Suprapubic skin (tissue), 4 donors: ENCODE measurements at regions not wholly inside any gene's neighbourhood (a gene's known extent, or its start where the extent isn't known, plus 50 kb on each side); places are given as distances from the start of the nearest gene placed in this dataset.

Experiments used
- DNase-seq, 2 donors: peaks; one replicate each; pipeline ENCODE4 v3.0.0-alpha.2; 2019; ENCODE audit warnings: low spot score in 2 of 2
- H3K27ac ChIP-seq: fragments of 200-600 bp; sonication (generic); one replicate; pipeline ENCODE4 v1.5.1; 2019
- H3K27me3 ChIP-seq: fragments of 200-600 bp; sonication (generic); one replicate; pipeline ENCODE4 v1.5.1; 2019
- H3K36me3 ChIP-seq: fragments of 200-600 bp; sonication (generic); one replicate; pipeline ENCODE4 v1.5.1; 2019
- H3K4me1 ChIP-seq: fragments of 200-600 bp; sonication (generic); one replicate; pipeline ENCODE4 v1.5.1; 2019
- H3K4me3 ChIP-seq: fragments of 200-600 bp; sonication (generic); one replicate; pipeline ENCODE4 v1.5.1; 2019; ENCODE audit warnings: mild to moderate bottlenecking
- H3K9me3 ChIP-seq: fragments of 200-600 bp; sonication (generic); one replicate; pipeline ENCODE4 v1.5.1; 2019
- EP300 ChIP-seq: sonication (generic); formaldehyde crosslinking; IDR thresholded peaks from one replicate; pipeline ENCODE4 v1.6.1; 2017; ENCODE audit warnings: antibody characterized with exemption
- POLR2A ChIP-seq, 2 donors: fragments of 450-650 bp; IDR thresholded peaks; one replicate each; pipeline ENCODE4 v1.6.1; 2017; ENCODE audit warnings: antibody characterized with exemption in 2 of 2, mild to moderate bottlenecking in 2 of 2, moderate library complexity in 2 of 2
- POLR2AphosphoS5 ChIP-seq, 3 donors: sonication (generic); formaldehyde crosslinking; IDR thresholded peaks; one replicate each; pipeline ENCODE4 v1.6.1; 2017; ENCODE audit warnings: antibody characterized with exemption in 3 of 3
- WGBS: methylation state at CpG from one replicate; pipeline ENCODE4 v1.1.5; 2018; 5-methylcytosine and 5-hydroxymethylcytosine counted together
- TF ChIP-seq, protein P1 (sequence below), 2 donors: fragments of 200-600 bp in 1 of 2; fragments of 450-650 bp in 1 of 2; sonication (generic) in 1 of 2; IDR thresholded peaks; one replicate each; pipeline ENCODE4 v1.5.1; 2016 to 2019; ENCODE audit warnings: antibody characterized with exemption in 2 of 2, mild to moderate bottlenecking in 1 of 2, moderate library complexity in 1 of 2

DNA sequence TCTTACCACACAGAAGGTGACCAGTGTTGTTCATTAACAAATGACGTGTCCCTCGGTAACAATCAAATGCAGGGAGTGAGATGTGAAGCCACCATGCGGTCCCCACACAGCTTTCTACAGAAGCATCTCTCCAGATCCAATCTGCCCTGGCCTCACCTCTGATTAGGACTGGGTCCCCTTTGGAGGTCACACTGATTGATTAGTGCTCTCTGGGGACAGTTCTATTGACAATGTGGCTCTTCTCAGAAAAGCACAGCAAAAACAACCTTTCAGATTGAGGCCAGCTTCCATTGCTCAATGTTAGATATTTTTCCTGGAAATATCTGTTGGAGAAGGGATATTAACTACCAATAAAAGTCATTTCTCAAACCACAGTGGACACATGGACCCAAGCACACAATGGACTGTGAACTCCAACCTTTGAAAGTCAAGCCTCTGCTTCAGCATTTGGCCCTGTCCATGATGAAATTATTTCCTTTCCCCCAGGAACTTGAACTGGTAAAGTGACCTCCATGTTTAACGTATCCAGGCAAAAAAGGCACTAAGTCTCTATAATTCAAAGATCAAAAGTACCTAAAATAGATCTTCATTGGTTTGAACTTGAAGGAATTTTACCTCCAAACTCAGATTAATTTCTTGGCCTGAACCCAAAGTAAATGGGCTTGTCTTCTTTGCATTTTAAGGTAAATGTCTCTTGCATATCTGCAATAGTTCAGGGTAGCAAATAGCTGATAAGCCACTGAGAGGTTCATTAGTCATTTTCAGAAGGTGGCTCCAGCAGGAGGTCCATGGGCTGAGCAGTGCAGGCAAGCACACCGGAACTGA is 118.5 kb downstream of the FOXA2 start:
- peaks cover 16% of the 10 kb centered on the region for H3K27me3 ChIP-seq
- no peak for DNase-seq
- WGBS = 70% methylated on average over 5 of the region's 5 CpGs
- no peak overlapping the region for H3K27ac ChIP-seq
- no peak overlapping the region for H3K4me3 ChIP-seq
- no peaks in the 10 kb centered on the region for H3K4me1 ChIP-seq
- H3K36me3 ChIP-seq = no peaks in the 10 kb centered on the region
- H3K9me3 ChIP-seq = no peaks in the 10 kb centered on the region
- TF ChIP-seq, protein P1, sequence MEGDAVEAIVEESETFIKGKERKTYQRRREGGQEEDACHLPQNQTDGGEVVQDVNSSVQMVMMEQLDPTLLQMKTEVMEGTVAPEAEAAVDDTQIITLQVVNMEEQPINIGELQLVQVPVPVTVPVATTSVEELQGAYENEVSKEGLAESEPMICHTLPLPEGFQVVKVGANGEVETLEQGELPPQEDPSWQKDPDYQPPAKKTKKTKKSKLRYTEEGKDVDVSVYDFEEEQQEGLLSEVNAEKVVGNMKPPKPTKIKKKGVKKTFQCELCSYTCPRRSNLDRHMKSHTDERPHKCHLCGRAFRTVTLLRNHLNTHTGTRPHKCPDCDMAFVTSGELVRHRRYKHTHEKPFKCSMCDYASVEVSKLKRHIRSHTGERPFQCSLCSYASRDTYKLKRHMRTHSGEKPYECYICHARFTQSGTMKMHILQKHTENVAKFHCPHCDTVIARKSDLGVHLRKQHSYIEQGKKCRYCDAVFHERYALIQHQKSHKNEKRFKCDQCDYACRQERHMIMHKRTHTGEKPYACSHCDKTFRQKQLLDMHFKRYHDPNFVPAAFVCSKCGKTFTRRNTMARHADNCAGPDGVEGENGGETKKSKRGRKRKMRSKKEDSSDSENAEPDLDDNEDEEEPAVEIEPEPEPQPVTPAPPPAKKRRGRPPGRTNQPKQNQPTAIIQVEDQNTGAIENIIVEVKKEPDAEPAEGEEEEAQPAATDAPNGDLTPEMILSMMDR (IDR thresholded peaks at IDR 0.05) = no peak
- TF ChIP-seq EP300 (no peak), POLR2A (IDR thresholded peaks at IDR 0.05) (no peak), POLR2AphosphoS5 (IDR thresholded peaks at IDR 0.05) (no peak)

DNA sequence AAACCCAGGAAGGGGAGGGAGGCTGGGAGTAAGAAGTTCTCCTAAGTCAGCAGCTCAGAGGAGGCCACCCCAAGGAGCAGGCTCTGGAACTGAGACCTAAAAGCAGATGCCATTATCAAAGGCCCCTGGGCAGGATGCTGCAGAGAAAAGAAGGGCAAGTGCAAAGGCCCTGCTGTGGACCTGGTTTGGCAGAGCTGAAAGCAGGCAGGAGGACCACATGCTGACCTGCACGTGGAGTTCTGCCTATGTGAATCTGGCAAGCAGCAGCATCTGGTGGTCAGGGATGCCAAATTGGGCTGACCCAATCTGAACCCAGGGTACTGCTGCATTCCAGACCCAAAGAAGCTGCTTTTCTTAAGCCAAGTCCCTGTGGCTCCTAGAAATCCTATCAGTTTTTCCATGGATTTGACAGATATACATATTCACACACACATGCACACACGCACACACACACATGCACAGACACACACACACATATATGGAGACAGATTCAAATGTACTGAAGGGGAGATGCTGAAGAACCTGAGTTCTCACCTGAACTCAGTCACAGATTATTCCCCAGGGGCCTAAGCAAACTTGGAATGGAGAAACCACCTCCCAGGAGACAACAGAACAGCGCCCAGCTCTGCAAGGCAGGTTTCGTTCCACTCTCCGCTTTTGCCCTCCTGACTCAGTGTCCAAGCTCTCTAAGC is 119.9 kb downstream of the FOXA2 start:
- Histone ChIP-seq H3K36me3 (no peaks in the 10 kb centered on the region), H3K27ac (no peak overlapping the region), H3K9me3 (no peaks in the 10 kb centered on the region), H3K4me3 (no peak overlapping the region), H3K4me1 (no peaks in the 10 kb centered on the region), H3K27me3 (peaks cover 16% of the 10 kb centered on the region)
- no peak for TF ChIP-seq POLR2A (IDR thresholded peaks at IDR 0.05)
- no peak for TF ChIP-seq EP300
- no peak for TF ChIP-seq POLR2AphosphoS5 (IDR thresholded peaks at IDR 0.05)
- TF ChIP-seq, protein P1 (IDR thresholded peaks at IDR 0.05) = no peak
- no peak for DNase-seq
- 85% methylated on average over 5 of the region's 5 CpGs for WGBS

DNA sequence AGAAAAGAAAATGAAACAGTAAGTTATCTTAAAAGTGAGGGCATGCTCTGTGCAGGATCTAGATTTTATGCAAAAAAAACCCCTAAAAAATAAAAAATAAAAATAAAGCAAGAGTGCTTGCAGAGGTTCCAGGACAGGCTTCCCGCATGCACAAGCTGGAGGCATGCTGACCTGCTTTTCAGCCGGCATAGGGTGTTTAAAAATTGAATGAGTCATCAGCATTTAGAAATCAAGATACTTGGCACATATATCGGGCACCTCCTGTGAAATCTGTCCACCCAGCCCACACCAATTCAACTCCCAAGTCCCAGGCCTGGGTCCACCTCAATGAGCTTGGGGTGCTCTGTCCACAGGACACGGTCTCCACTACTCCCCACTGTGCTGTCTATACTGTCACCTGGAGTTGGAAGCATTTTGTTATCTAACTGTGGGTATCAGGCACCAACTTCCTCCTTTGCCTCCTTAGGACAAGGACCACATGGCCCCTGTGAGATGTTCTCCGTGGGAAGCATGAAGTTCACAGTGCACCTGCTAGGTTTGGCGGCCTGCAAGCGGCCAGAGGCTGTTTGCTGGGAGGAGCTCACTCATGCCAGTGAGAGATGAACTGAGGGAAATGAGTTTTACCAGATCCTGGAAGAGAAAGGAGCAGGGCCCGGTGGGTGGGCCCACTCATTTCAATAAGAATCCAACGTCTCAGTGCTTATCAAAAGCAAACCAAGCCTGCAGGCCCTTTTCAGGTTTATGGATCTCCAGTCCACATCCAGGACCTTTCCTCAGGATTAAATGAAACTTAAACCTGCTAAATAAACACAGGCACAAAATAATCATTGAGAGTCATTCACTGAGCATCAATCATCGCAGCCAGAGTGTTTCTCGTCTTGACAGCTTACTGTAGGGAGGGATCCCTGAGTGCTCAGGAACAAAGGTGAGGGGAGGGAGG is 121.1 kb downstream of the FOXA2 start:
- H3K27ac ChIP-seq = no peak overlapping the region
- WGBS = 46% methylated on average over 11 of the region's 11 CpGs
- no peak for DNase-seq

DNA sequence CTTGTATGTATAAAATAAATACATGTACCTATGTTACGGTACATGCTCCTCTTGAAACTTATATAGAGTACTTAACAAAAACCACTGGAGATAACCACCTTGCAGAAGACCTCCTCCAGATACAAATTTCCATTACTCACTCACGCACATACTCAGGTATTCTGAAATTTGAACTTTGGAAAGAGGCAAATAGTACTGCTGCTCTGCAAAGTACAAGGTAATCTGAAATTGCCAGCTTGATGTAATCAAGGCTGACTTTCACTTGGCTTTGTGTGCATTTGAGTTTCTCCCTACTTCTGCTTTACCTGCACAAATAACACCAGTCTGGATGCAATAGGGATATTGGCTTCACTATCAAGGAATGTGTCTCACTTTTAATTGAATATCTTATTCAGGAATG is 123.6 kb downstream of the FOXA2 start:
- no peak overlapping the region for H3K4me3 ChIP-seq
- no peaks in the 10 kb centered on the region for H3K36me3 ChIP-seq
- H3K9me3 ChIP-seq = no peaks in the 10 kb centered on the region
- no peaks in the 10 kb centered on the region for H3K4me1 ChIP-seq
- no peak for TF ChIP-seq EP300
- TF ChIP-seq POLR2A (IDR thresholded peaks at IDR 0.05) = no peak
- TF ChIP-seq, protein P1 (IDR thresholded peaks at IDR 0.05) = no peak
- no peak for TF ChIP-seq POLR2AphosphoS5 (IDR thresholded peaks at IDR 0.05)
- peaks cover 17% of the 10 kb centered on the region for H3K27me3 ChIP-seq
- WGBS = 93% methylated on average over 2 of the region's 2 CpGs
- DNase-seq = no peak
- no peak overlapping the region for H3K27ac ChIP-seq

More for the DNA sequence above, 121.1 kb downstream of the FOXA2 start:
- Histone ChIP-seq H3K36me3 (no peaks in the 10 kb centered on the region), H3K4me3 (no peak overlapping the region), H3K27me3 (peaks cover 16% of the 10 kb centered on the region), H3K9me3 (no peaks in the 10 kb centered on the region), H3K4me1 (no peaks in the 10 kb centered on the region)
- TF ChIP-seq, protein P1 (IDR thresholded peaks at IDR 0.05) = no peak
- TF ChIP-seq POLR2A (IDR thresholded peaks at IDR 0.05) (no peak), EP300 (no peak), POLR2AphosphoS5 (IDR thresholded peaks at IDR 0.05) (no peak)
